NCI-H748 (cell line): ENCODE measurements at regions not wholly inside any gene's neighbourhood (a gene's known extent, or its start where the extent isn't known, plus 50 kb on each side); places are given as distances from the start of the nearest gene placed in this dataset.
"Not testable (repeated sequence)": the region's sequence is repeated elsewhere in the genome, so short reads cannot be mapped to it uniquely, and the experiment has no call there.

ENCODE experiments used
- DNase-seq: peaks from one replicate; lab custom pipeline; 2025; ENCODE audit not compliant: unreplicated experiment; lab: John Stamatoyannopoulos, UW

DNA sequence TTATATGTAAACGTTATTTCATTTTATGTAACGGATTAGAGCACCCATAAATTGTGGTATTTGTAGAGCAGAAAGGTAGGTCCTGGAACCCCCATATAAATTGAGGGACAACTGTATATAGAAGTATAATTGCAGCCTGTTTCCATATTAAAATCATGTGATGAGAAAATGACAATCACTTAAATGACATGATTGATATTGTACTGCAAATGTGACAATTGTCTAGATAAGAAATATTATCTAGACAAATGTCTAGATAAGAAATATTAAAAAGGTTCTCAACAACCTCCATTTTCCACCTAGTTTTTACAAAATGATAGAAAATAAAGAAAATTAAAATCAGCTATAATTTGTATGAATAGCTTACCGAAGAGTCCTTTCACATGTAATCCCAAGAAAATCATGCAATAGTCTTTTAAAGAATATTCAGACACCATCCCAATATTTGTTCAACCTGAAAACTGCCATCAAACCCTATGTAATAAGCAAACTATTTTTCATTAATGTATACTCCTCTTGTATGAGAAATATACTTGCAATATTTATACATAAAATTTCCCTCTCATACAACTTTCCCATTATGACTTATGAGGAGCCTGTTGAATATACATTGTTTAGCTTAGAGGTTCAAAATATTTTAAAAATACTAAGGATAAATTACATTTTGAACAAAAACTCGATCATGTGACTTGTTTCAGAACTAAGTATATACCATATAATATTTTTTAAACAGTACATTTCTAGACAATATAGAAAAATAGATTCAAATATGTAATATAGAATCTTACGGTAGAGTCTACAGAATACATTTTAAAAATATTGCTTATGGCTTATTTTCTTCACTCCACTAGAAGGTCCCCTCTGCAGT is 153.2 kb downstream of the CRPPA start:
- DNase-seq: no peak

DNA sequence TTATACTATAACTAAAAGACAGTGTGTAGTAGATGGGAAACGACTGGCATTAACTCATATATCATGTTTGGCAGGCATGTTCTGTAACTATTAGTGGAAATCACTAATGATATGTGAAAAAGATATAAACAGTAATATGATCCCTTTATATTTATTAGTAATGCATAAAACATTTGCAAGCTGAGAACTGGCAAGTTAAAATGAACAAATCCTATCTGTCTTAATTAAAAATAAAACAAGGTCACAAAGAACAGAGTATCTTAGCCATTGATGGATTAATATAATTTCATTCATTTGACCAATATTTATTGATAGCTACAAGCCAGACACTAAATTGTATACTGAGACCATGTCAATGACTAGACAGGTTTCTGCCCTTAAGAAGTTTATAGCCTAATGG is 154.5 kb downstream of the CRPPA start:
- no peak for DNase-seq

DNA sequence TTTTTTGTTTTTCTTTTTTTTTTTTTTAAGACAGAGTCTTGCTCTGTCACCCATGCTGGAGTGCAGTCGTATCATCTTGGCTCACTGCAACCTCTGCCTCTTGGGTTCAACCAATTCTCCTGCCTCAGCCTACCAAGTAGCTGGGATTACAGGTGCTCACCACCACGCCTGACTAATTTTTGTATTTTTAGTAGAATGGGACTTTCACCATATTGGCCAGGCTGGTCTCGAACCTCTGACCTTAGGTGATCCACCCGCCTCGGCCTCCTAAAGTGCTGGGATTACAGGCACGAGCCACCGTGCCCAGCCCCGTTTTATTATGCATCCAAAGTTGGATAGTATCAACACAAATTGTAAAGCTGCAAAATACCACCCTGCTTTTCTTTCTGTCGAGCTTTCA is 154.9 kb downstream of the CRPPA start:
- not testable (repeated sequence) for DNase-seq

- no peak for DNase-seq
Observed at GRCh38 chr7:16265863-16266458, 155.4 kb downstream of the CRPPA start.

DNA sequence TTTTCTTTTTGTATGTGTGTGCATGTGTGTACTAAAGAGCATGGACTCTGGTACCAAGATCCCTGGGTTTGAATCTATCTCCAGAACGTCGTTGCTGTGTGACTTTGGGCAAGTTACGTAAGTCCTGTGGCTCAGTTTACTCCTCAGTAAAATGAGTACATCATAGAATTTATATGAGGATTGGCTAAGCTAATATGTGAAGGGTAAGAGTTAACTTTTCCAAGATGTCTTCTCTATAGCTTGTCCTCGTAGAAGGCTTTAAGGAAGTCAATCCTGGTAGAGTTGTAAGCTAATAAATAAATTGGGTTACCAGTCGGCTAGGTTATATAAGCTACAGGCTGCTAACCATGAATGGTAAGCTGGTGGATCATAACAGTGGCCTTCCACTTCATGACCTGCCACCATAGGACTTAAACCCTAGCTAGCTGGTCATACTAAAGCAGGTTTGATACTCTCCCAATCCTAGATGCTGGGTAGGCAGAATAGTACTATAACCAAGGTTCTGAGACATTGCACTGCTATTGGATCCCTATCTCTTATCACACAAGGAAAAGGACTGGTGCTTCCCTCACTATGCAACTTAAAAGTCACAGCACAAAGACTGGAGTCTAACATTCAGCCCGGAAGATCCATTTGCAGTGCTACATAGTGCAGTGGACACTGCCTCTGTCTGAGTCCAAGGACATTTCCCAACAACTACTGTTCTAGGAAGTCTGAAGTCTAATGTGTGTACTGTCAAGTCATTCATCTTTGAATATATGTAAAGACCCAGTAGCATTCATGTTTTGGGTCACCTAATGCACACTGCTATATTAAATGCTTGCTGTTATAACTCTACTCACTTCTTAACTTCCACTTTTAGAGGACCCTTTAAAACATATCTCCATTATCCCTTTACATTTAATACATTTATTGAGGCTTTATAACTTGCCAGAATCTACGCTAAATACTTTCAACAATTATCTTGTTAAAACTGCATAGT is 156.2 kb downstream of the CRPPA start:
- no peak for DNase-seq

DNA sequence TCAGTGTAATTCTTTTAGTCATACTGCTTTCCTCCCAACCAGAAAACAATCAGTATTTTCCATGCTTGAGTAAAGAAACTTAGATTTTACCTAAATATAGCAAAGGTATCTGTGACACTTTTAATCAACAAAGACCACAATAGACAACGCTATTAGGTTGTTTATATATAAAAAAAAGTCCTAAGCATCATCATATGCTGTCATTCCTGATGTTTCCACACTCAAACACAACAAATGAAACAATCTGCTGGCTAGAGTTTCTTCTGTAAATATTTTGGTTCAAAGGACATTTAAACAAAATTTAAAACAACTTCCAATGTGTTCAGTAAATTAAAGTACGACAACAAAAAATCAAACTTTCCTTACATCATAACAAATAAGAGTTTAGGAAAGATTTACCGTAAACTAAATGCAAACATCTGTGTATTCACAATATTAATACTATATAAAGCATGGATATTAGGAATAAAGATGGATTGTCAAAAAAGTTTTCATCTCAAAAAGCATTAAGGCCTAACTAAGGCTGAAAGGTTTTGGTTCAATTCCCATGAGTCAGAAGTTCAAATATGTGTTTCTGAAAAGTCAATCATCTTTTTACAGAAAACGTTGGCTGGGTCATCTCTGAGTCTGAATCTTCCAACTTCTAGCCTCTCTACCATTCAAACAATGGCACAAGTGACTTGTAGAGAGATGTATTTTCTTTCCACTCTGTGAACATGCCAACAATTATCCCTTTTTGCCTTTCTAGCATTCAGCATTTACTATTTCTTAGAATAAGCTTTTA is 157.1 kb downstream of the CRPPA start:
- no peak for DNase-seq

DNA sequence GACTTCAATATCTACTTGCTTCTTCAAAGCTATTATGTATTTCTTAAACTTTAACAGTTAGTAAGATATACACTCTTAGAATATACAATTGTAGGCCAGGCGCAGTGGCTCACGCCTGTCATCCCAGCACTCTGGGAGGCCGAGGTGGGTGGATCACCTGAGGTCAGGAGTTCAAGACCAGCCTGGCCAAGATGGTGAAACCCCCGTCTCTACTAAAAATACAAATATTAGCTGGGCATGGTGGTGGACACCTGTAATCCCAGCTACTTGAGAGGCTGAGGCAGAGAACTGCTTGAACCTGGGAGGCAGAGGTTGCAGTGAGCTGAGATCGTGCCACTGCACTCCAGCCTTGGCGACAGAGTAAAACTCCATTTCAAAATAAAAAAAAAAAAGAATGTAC is 158.0 kb downstream of the CRPPA start:
- not testable (repeated sequence) for DNase-seq

DNA sequence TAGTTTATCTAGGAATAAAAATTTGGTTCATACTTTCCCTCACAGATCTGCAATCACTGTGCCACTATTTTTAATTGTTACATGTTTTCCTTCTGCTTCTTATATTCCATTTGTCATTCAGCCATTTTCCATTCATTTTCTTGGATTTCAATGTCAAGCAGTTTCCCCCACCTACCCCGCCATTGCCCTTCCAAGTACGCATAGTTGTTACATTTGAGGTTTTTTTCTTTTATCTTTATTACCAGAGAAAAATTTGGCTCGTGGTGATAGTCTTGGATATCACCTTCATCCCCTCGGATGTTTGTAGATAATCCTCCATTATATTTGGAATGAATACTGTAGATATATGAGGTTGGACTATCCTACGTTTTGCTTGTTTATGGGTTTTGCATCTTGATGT is 159.7 kb downstream of the CRPPA start:
- no peak for DNase-seq

DNA sequence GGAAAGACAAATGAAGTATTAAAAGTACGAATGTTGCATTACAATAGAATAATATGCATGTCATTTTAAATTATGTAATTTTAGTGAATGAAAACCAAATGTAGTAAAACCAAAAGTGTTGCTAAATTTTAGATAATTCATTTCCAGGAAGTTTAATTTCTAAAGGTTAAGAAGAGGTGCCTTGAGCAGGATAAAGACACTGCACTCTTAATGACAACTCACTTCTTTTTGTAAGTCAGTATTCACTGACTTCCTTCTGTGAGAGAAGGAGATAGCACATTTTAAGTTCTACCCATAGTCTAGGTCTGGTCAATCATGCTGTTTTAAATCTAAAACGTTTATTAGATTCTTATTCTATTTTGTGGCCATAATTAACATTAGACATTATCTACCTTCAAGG is 160.2 kb downstream of the CRPPA start:
- no peak for DNase-seq

DNA sequence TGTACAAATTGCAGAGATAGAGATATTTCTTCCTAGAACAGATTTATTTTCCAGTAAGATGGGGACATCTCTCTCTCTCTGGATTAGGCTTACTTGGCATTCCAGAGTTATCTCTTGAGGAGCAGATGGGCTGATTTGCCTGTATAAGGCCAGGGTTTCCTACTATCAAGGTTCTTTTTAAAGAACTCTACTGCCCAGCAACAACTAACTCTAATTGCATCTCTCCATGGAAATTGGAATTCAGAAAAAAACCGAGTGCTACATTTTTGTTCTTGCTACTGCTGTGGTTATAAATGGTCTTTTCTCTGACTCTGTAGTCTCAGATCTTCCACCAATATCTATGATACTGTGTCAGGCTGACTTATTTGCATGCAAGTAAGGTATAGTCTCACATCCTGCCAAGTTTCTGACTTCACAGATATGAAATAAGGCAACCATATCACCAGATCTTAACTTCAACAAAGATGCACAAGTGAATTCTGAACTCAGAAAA is 161.1 kb downstream of the CRPPA start:
- DNase-seq: no peak

DNA sequence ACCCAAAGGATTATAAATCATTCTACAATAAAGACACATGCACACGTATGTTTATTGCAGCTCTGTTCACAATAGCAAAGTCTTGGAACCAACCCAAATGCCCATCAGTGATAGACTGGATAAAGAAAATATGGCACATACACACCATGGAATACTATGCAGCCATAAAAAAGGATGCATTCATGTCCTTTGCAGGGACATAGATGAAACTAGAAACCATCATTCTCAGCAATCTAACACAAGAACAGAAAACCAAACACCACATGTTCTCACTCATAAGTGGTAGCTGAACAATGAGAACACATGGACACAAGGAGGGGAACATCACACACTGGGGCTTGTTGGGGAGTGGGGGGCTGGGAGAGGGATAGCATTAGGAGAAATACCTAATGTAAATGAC is 164.9 kb downstream of the CRPPA start:
- not testable (repeated sequence) for DNase-seq

DNA sequence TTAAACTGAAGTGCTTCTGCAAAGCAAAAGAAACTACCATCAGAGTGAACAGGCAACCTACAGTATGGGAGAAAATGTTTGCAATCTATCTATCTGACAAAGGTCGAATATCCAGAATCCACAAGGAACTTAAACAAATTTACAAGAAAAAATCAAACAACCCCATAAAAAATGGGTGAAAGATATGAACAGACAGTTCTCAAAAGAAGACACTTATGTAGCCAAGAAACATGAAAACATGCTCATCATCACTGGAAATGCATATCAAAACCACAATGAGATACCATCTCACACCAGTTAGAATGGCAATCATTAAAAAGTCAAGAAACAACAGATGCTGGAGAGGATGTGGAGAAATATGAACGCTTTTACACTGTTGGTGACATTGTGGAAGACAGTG is 165.4 kb downstream of the CRPPA start:
- not testable (repeated sequence) for DNase-seq

DNA sequence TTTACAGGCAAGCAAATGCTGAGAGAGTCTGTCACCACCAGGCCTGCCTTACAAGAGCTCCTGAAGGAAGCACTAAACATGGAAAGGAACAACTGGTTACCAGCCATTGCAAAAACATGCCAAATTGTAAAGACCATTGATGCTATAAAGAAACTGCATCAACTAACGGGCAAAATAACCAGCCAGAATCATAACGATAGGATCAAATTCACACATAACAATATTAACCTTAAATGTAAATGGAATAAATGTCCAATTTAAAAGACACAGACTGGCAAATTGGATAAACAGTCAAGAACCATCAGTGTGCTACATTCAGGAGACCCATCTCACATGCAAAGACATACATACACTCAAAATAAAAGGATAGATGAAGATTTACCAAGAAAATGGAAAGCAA is 170.7 kb downstream of the CRPPA start:
- not testable (repeated sequence) for DNase-seq

DNA sequence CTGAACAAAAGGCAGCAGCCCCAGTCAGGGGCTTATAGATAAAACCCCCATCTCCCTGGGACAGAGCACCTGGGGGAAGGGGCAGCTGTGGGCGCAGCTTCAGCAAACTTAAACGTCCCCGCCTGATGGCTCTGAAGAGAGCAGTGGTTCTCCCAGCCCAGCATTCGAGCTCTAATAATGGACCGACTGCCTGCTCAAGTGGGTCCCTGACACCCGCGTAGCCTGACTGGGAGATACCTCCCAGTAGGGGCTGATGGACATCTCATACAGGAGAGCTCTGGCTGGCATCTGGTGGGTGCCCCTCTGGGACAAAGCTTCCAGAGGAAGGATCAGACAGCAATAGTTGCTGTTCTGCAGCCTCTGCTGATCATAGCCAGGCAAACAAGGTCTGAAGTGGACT is 172.1 kb downstream of the CRPPA start:
- not testable (repeated sequence) for DNase-seq

DNA sequence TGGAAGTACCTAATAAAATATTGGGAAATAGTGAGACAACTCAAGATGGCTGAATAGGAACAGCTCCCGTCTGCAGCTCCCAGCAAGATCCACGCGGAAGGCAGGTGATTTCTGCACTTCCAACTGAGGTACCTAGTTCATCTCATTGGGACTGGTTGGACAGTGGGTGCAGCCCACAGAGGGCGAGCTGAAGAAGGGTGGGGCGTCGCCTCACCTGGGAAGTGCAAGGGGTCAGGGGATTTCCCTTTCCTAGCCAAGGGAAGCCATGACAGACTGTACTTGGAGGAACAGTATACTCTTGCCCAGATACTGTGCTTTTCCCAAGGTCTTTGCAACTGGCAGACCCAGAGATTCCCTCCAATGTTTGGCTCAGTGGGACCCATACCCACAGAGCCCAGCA is 172.8 kb downstream of the CRPPA start:
- not testable (repeated sequence) for DNase-seq

DNA sequence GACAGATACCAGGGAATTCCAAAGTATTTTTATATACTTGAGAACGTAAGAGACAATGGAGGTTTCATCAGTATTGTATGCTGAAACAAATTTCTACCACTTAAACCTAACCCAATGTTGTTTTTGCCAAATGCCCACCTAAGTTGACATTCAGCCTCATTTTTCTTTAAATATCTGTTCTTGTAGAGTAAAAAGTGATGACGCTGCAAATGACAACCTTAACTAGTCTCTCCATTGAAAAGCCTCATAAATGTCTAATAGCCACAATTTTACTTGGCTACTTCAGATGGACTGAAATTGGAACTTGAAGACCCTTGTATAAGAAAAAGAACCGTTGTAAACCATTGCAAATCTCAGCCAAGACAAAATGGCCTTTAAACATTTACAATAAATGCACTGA is 176.9 kb downstream of the CRPPA start:
- no peak for DNase-seq

- DNase-seq: no peak
Observed at GRCh38 chr7:16242920-16243319, 178.4 kb downstream of the CRPPA start.

GRCh38 chr7:16241017-16241416 is 180.3 kb downstream of the CRPPA start:
- no peak for DNase-seq

DNA sequence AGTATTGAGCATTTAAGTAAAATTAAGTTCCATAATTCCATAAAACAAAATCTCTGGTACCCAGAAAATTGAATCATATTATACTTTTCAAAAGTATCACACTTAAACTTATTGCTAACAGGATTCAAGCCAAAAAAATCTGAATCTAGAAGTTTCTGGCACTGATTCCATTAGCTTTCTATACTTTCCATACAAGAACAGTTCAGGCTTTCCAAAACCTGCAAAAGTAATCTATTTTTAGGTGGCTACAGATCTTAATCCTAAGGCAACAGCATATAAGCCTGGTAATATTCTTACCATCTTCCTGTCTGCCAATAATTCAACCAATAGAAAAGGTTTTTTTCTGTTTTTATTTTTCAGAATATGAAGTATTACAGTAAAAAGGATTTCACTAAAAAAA is 185.0 kb downstream of the CRPPA start:
- DNase-seq: no peak
